T47D (cell line): ENCODE measurements at regions not wholly inside any gene's neighbourhood (a gene's known extent, or its start where the extent isn't known, plus 50 kb on each side); places are given as distances from the start of the nearest gene placed in this dataset.
"Not testable (repeated sequence)": the region's sequence is repeated elsewhere in the genome, so short reads cannot be mapped to it uniquely, and the experiment has no call there.

Experiments used
- DNase-seq, 2 experiments: peaks; one replicate each; pipeline versions ENCODE4 v3.0.0 to v3.0.0-alpha.2; 2011 to 2012; ENCODE audit warnings: low read depth in 1 of 2, low spot score in 1 of 2
- JUND ChIP-seq: IDR thresholded peaks from 2 replicates; pipeline ENCODE4 v1.6.1; 2012; ENCODE audit warnings: low read depth
- in situ Hi-C: cut with HindIII; loops from 2 replicates; pipeline ENCODE4 v1.10.0; 2016; ENCODE audit warnings: low sequenced_read_pairs, low pct_unique_long_range_greater_than_20kb

GRCh38 chr3:118525077-118525476, 509.6 kb downstream of the IGSF11 start:
- no peak for TF ChIP-seq JUND
- in situ Hi-C loops: no loop called here
- DNase-seq: no peak

GRCh38 chr3:118526758-118527513, 507.7 kb downstream of the IGSF11 start:
- TF ChIP-seq JUND: no peak
- DNase-seq: no peak

GRCh38 chr3:118527514-118528044, 507.1 kb downstream of the IGSF11 start:
- in situ Hi-C loops: no loop called here
- DNase-seq: no peak
- no peak for TF ChIP-seq JUND

More at GRCh38 chr3:118526758-118527513, 507.7 kb downstream of the IGSF11 start:
- in situ Hi-C loops: no loop called here

GRCh38 chr3:118529554-118529953, 505.1 kb downstream of the IGSF11 start:
- TF ChIP-seq JUND: no peak
- in situ Hi-C loops: no loop called here
- DNase-seq: no peak

GRCh38 chr3:118530350-118530922, 504.2 kb downstream of the IGSF11 start:
- DNase-seq: no peak
- in situ Hi-C loops: no loop called here

GRCh38 chr3:118530927-118531356, 503.7 kb downstream of the IGSF11 start:
- DNase-seq, in situ Hi-C loops: not testable (repeated sequence)

More at GRCh38 chr3:118530350-118530922, 504.2 kb downstream of the IGSF11 start:
- no peak for TF ChIP-seq JUND

- in situ Hi-C loops: no loop called here
- no peak for DNase-seq
Measured at GRCh38 chr3:118531816-118532215, 502.8 kb downstream of the IGSF11 start.

GRCh38 chr3:118533676-118534075, 501.0 kb downstream of the IGSF11 start:
- in situ Hi-C loops: no loop called here
- no peak for TF ChIP-seq JUND
- no peak for DNase-seq

More at GRCh38 chr3:118531816-118532215, 502.8 kb downstream of the IGSF11 start:
- no peak for TF ChIP-seq JUND

GRCh38 chr3:118534519-118534918, 500.1 kb downstream of the IGSF11 start:
- no peak for TF ChIP-seq JUND
- in situ Hi-C loops: no loop called here
- no peak for DNase-seq

GRCh38 chr3:118536764-118537163, 497.9 kb downstream of the IGSF11 start:
- in situ Hi-C loops: no loop called here
- DNase-seq: no peak
- no peak for TF ChIP-seq JUND

GRCh38 chr3:118537454-118537853, 497.2 kb downstream of the IGSF11 start:
- DNase-seq: no peak
- TF ChIP-seq JUND: no peak
- in situ Hi-C loops: no loop called here

- in situ Hi-C loops: no loop called here
- DNase-seq: no peak
- TF ChIP-seq JUND: no peak
Measured at GRCh38 chr3:118538187-118538586, 496.5 kb downstream of the IGSF11 start.

GRCh38 chr3:118539820-118540447, 494.7 kb downstream of the IGSF11 start:
- DNase-seq, in situ Hi-C loops: not testable (repeated sequence)

GRCh38 chr3:118540448-118540821, 494.2 kb downstream of the IGSF11 start:
- in situ Hi-C loops, DNase-seq: not testable (repeated sequence)
